Hepatocyte (in vitro differentiated cells): ENCODE measurements at regions not wholly inside any gene's neighbourhood (a gene's known extent, or its start where the extent isn't known, plus 50 kb on each side); places are given as distances from the start of the nearest gene placed in this dataset.

Source experiments
- DNase-seq: peaks from one replicate; pipeline ENCODE4 v3.0.0-alpha.2; 2016; ENCODE audit warnings: low spot score
- H2AFZ ChIP-seq: fragments of 200-600 bp; sonication (generic); 2 replicates; pipeline ENCODE4 v1.6.0; 2016; ENCODE audit warnings: antibody characterized with exemption, mild to moderate bottlenecking
- H3K27ac ChIP-seq: fragments of 200-600 bp; sonication (generic); 2 replicates; pipeline ENCODE4 v1.5.1; 2016; ENCODE audit warnings: mild to moderate bottlenecking
- H3K27me3 ChIP-seq: fragments of 200-600 bp; sonication (generic); 2 replicates; pipeline ENCODE4 v1.6.1; 2016
- H3K36me3 ChIP-seq: fragments of 200-600 bp; sonication (generic); replicated peaks from 2 replicates; pipeline ENCODE4 v1.5.1; 2016; ENCODE audit warnings: low read depth; ENCODE audit not compliant: insufficient read depth
- H3K4me1 ChIP-seq: fragments of 200-600 bp; sonication (generic); 2 replicates; pipeline ENCODE4 v1.5.1; 2016; ENCODE audit warnings: mild to moderate bottlenecking, moderate library complexity; ENCODE audit not compliant: insufficient read depth
- H3K4me2 ChIP-seq: fragments of 200-600 bp; sonication (generic); 2 replicates; pipeline ENCODE4 v1.6.0; 2016
- H3K4me3 ChIP-seq: fragments of 200-600 bp; sonication (generic); 2 replicates; pipeline ENCODE4 v1.5.1; 2016; ENCODE audit warnings: mild to moderate bottlenecking
- H3K79me2 ChIP-seq: fragments of 200-600 bp; sonication (generic); 2 replicates; pipeline ENCODE4 v1.6.0; 2017; ENCODE audit warnings: mild to moderate bottlenecking
- H3K9me2 ChIP-seq: fragments of 200-600 bp; sonication (generic); replicated peaks from 2 replicates; pipeline ENCODE4 v1.6.0; 2017; ENCODE audit warnings: mild to moderate bottlenecking; ENCODE audit not compliant: insufficient read depth
- H3K9me3 ChIP-seq: fragments of 200-600 bp; sonication (generic); 2 replicates; pipeline ENCODE4 v1.5.1; 2016; ENCODE audit warnings: low read depth, mild to moderate bottlenecking
- H4K20me1 ChIP-seq: fragments of 200-600 bp; sonication (generic); 2 replicates; pipeline ENCODE4 v1.6.0; 2016; ENCODE audit warnings: mild to moderate bottlenecking; ENCODE audit not compliant: insufficient read depth, poor library complexity, severe bottlenecking
- CTCF ChIP-seq: fragments of 200-600 bp; sonication (generic); IDR thresholded peaks from 2 replicates; pipeline ENCODE4 v1.5.1; 2016; ENCODE audit warnings: antibody characterized with exemption, mild to moderate bottlenecking; ENCODE audit not compliant: poor library complexity
- EZH2 ChIP-seq: fragments of 200-600 bp; sonication (generic); IDR thresholded peaks from 2 replicates; pipeline ENCODE4 v1.6.1; 2016; ENCODE audit warnings: antibody characterized with exemption, mild to moderate bottlenecking, borderline replicate concordance
- EZH2phosphoT487 ChIP-seq: fragments of 200-600 bp; sonication (generic); IDR thresholded peaks from one replicate; pipeline ENCODE4 v1.6.1; 2018; ENCODE audit warnings: antibody characterized with exemption, mild to moderate bottlenecking, low read depth, moderate library complexity; ENCODE audit not compliant: unreplicated experiment, severe bottlenecking
- WGBS: methylation state at CpG from one replicate; pipeline ENCODE4 v1.1.6; 2016; ENCODE audit warnings: low lambda C conversion rate; ENCODE audit errors: missing lambda C conversion rate; 5-methylcytosine and 5-hydroxymethylcytosine counted together

GRCh38 chr6:145044641-145045246 lies 690.6 kb downstream of the EPM2A start:
- Histone ChIP-seq H3K9me2 (no peaks in the 10 kb centered on the region), H3K27ac (peak overlapping the region; percentile 39), H4K20me1 (no peaks in the 10 kb centered on the region), H3K4me1 (peaks cover 11% of the 10 kb centered on the region), H3K4me2 (no peak overlapping the region), H3K27me3 (no peaks in the 10 kb centered on the region), H3K36me3 (no peaks in the 10 kb centered on the region), H3K79me2 (no peaks in the 10 kb centered on the region), H3K4me3 (no peak overlapping the region), H2AFZ (no peak overlapping the region), H3K9me3 (no peaks in the 10 kb centered on the region)
- WGBS = 19% methylated on average over 3 of the region's 3 CpGs
- peak; percentile 45 for DNase-seq
- no peak for TF ChIP-seq CTCF
- TF ChIP-seq EZH2 = no peak
- no peak for TF ChIP-seq EZH2phosphoT487

- Histone ChIP-seq H3K27me3 (no peaks in the 10 kb centered on the region), H4K20me1 (no peaks in the 10 kb centered on the region), H3K4me3 (no peak overlapping the region), H3K36me3 (no peaks in the 10 kb centered on the region), H3K79me2 (no peaks in the 10 kb centered on the region), H3K4me2 (no peak overlapping the region), H3K9me2 (no peaks in the 10 kb centered on the region), H3K27ac (peak overlapping the region; percentile 39), H2AFZ (no peak overlapping the region), H3K4me1 (peaks cover 11% of the 10 kb centered on the region), H3K9me3 (no peaks in the 10 kb centered on the region)
- TF ChIP-seq CTCF (no peak), EZH2 (no peak), EZH2phosphoT487 (no peak)
- DNase-seq = no peak
These were observed 689.7 kb downstream of the EPM2A start for GRCh38 chr6:145045582-145045981.

GRCh38 chr6:145047891-145048290 lies 687.4 kb downstream of the EPM2A start:
- Histone ChIP-seq H3K4me3 (no peak overlapping the region), H3K27me3 (no peaks in the 10 kb centered on the region), H3K4me1 (peaks cover 11% of the 10 kb centered on the region), H3K9me2 (no peaks in the 10 kb centered on the region), H3K27ac (no peak overlapping the region), H3K36me3 (no peaks in the 10 kb centered on the region), H4K20me1 (no peaks in the 10 kb centered on the region), H2AFZ (no peak overlapping the region), H3K4me2 (no peak overlapping the region), H3K79me2 (no peaks in the 10 kb centered on the region), H3K9me3 (no peaks in the 10 kb centered on the region)
- no peak for DNase-seq
- no peak for TF ChIP-seq EZH2phosphoT487
- TF ChIP-seq CTCF = no peak
- no peak for TF ChIP-seq EZH2
- WGBS = 83% methylated on average over 4 of the region's 4 CpGs

GRCh38 chr6:145051661-145052060 lies 683.7 kb downstream of the EPM2A start:
- Histone ChIP-seq H3K4me1 (no peaks in the 10 kb centered on the region), H3K9me3 (no peaks in the 10 kb centered on the region), H3K79me2 (no peaks in the 10 kb centered on the region), H3K4me2 (no peak overlapping the region), H3K4me3 (no peak overlapping the region), H3K36me3 (no peaks in the 10 kb centered on the region), H3K9me2 (no peaks in the 10 kb centered on the region), H3K27me3 (no peaks in the 10 kb centered on the region), H2AFZ (no peak overlapping the region), H4K20me1 (no peaks in the 10 kb centered on the region), H3K27ac (no peak overlapping the region)
- TF ChIP-seq EZH2phosphoT487 = no peak
- TF ChIP-seq EZH2 = no peak
- TF ChIP-seq CTCF = no peak
- DNase-seq = no peak
- WGBS = 90% methylated on average over 2 of the region's 2 CpGs
